MM.1S (cell line): ENCODE measurements at regions not wholly inside any gene's neighbourhood (a gene's known extent, or its start where the extent isn't known, plus 50 kb on each side); places are given as distances from the start of the nearest gene placed in this dataset.

Source experiments
- EZH2 ChIP-seq: fragments of 300-600 bp; sonication (generic); optimal IDR thresholded peaks from 2 replicates; pipeline ENCODE3; 2017; ENCODE audit warnings: low read depth, mild to moderate bottlenecking, antibody characterized with exemption, low read length, mixed read lengths
- EZH2phosphoT487 ChIP-seq: fragments of 300-600 bp; sonication (generic); IDR thresholded peaks from 2 replicates; pipeline ENCODE4 v1.6.1; 2018; ENCODE audit warnings: antibody characterized with exemption, low read length
- TF ChIP-seq, protein P1 (sequence below): fragments of 300-600 bp; sonication (generic); IDR thresholded peaks from 2 replicates; pipeline ENCODE4 v1.5.1; 2016; ENCODE audit warnings: antibody characterized with exemption, low read length, mixed read lengths

DNA sequence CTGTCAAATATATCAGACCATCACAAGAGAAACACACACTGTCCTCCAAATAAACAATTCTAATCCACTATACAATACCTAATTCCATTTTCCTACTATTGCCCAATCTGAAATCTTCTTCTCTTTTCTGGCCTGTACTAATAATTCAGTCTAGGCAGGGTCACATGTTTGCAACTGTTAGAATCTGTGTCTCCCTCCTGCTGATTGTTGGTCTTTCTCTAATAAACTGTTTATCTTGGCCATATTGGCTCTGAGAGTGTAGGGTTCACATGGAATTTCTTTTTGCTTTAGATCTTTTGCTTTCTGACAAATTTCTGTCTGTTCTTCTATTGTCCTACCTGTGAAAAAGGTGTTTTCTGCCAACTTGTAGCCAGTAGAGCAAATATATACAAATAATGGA, 319.9 kb upstream of the ADAMTS5 start:
- TF ChIP-seq, protein P1, sequence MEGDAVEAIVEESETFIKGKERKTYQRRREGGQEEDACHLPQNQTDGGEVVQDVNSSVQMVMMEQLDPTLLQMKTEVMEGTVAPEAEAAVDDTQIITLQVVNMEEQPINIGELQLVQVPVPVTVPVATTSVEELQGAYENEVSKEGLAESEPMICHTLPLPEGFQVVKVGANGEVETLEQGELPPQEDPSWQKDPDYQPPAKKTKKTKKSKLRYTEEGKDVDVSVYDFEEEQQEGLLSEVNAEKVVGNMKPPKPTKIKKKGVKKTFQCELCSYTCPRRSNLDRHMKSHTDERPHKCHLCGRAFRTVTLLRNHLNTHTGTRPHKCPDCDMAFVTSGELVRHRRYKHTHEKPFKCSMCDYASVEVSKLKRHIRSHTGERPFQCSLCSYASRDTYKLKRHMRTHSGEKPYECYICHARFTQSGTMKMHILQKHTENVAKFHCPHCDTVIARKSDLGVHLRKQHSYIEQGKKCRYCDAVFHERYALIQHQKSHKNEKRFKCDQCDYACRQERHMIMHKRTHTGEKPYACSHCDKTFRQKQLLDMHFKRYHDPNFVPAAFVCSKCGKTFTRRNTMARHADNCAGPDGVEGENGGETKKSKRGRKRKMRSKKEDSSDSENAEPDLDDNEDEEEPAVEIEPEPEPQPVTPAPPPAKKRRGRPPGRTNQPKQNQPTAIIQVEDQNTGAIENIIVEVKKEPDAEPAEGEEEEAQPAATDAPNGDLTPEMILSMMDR, result no peak
- TF ChIP-seq EZH2, result no peak
- no peak for TF ChIP-seq EZH2phosphoT487
